ENCODE measurements at regions not wholly inside any gene's neighbourhood (a gene's known extent, or its start where the extent isn't known, plus 50 kb on each side); places are given as distances from the start of the nearest gene placed in this dataset.
"Not testable (repeated sequence)": the region's sequence is repeated elsewhere in the genome, so short reads cannot be mapped to it uniquely, and the experiment has no call there.

GRCh38 chr5:26535215-26535614, 503.2 kb downstream of the CDH9 start:
- DNase-seq, result no peak

- DNase-seq, result no peak
Measured at GRCh38 chr5:26530305-26530704, 508.1 kb downstream of the CDH9 start.

- DNase-seq, result no peak
Measured at GRCh38 chr5:26519245-26519644, 519.1 kb downstream of the CDH9 start.

GRCh38 chr5:26518065-26518464, 520.3 kb downstream of the CDH9 start:
- no peak for DNase-seq

- DNase-seq, result no peak
Measured at GRCh38 chr5:26498972-26499371, 539.4 kb downstream of the CDH9 start.

- no peak for DNase-seq
Measured at GRCh38 chr5:26495437-26495836, 542.9 kb downstream of the CDH9 start.

GRCh38 chr5:26492906-26493459, 545.4 kb downstream of the CDH9 start:
- DNase-seq, result no peak

GRCh38 chr5:26487553-26487952, 550.8 kb downstream of the CDH9 start:
- no peak for DNase-seq

- DNase-seq, result no peak
Measured at GRCh38 chr5:26486631-26487030, 551.8 kb downstream of the CDH9 start.

GRCh38 chr5:26485146-26485860, 553.1 kb downstream of the CDH9 start:
- DNase-seq, result not testable (repeated sequence)

GRCh38 chr5:26482810-26483375, 555.5 kb downstream of the CDH9 start:
- DNase-seq, result no peak

GRCh38 chr5:26482076-26482809, 556.1 kb downstream of the CDH9 start:
- no peak for DNase-seq

GRCh38 chr5:26470439-26470838, 567.9 kb downstream of the CDH9 start:
- no peak for DNase-seq

- DNase-seq, result no peak
Measured at GRCh38 chr5:26439121-26439520, 599.3 kb downstream of the CDH9 start.

- DNase-seq, result no peak
Measured at GRCh38 chr5:26434688-26435087, 603.7 kb downstream of the CDH9 start.

- no peak for DNase-seq
Measured at GRCh38 chr5:26432386-26432785, 606.0 kb downstream of the CDH9 start.

GRCh38 chr5:26430323-26430722, 608.1 kb downstream of the CDH9 start:
- no peak for DNase-seq

GRCh38 chr5:26427281-26427680, 611.1 kb downstream of the CDH9 start:
- no peak for DNase-seq

GRCh38 chr5:26419987-26420386, 618.4 kb downstream of the CDH9 start:
- DNase-seq, result no peak

- no peak for DNase-seq
Measured at GRCh38 chr5:26416911-26417310, 621.5 kb downstream of the CDH9 start.

GRCh38 chr5:26415987-26416779, 622.2 kb downstream of the CDH9 start:
- no peak for DNase-seq

- no peak for DNase-seq
Measured at GRCh38 chr5:26390608-26391007, 647.8 kb downstream of the CDH9 start.

- no peak for DNase-seq
Measured at GRCh38 chr5:26388976-26389375, 649.4 kb downstream of the CDH9 start.
